Hypothalamus (tissue), 51 donors: ENCODE measurements at regions not wholly inside any gene's neighbourhood (a gene's known extent, or its start where the extent isn't known, plus 50 kb on each side); places are given as distances from the start of the nearest gene placed in this dataset.

ENCODE experiments used
- DNase-seq, 51 donors: peaks; one replicate each; lab custom pipeline; 2025; lab: John Stamatoyannopoulos, UW

DNA sequence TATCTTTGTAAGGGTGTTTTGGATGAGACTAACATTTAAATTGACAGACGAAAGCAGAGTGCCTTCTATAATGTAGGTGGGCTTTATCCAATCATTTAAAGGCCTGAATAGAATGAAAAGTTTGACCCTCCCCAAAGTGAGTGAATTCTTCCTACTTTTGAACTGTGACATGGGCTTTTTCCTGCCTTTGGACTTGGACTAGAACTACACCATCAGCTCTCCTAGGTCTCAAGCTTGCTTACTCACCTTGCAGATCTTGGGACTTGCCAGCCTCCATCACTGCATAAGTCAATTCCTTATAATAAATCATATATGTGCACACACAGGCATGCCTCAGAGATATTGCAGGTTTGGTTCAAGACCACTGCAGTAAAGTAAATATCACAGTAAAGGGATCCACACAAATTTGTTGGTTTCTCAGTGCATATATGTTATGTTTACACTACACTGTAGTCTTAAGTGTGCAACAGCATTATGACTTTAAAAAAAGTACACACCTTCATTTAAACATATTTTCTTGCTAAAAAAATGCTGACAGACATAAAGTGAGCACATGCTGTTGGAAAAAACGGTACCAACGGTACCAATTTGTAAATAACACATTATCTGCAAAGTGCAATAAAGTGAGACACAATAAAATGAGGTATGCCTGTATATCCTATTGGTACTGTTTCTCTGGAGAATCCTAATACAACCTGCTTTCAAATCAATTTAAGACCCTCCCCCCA is 51.6 kb upstream of the ATF3 start:
- no peak for DNase-seq

GRCh38 chr1:212557739-212558692 is 50.5 kb upstream of the ATF3 start:
- peak in 19 of 51 donors; percentile 43 to 89 (median 57) for DNase-seq

- peak in 49 of 51 donors; percentile 31 to 92 (median 83) for DNase-seq
Measured at GRCh38 chr1:212558693-212559480, 49.7 kb upstream of the ATF3 start.
